ENCODE measurements at regions not wholly inside any gene's neighbourhood (a gene's known extent, or its start where the extent isn't known, plus 50 kb on each side); places are given as distances from the start of the nearest gene placed in this dataset.

- H2BK15ac ChIP-seq (ENCODE audit: low read depth, low read length): no peak overlapping the region
- no peak overlapping the region for H2BK12ac ChIP-seq (ENCODE audit: insufficient read length, low read depth, low read length)
These were observed 213.0 kb upstream of the PRMT6 start for GRCh38 chr1:106843518-106843917.

More at GRCh38 chr1:106843518-106843917, 213.0 kb upstream of the PRMT6 start:
- H3K18ac ChIP-seq (ENCODE audit: insufficient read length, low read depth, low read length): no peak overlapping the region
- H2AFZ ChIP-seq (ENCODE audit: low read length): no peak overlapping the region
- no peak overlapping the region for H4K5ac ChIP-seq (ENCODE audit: insufficient read length, low read depth, low read length)
- H2BK120ac ChIP-seq (ENCODE audit: low read depth, low read length, poor library complexity, severe bottlenecking): no peak overlapping the region
- no peak overlapping the region for H3K9ac ChIP-seq (ENCODE audit: extremely low read depth, insufficient read length, low read length)
- no peak overlapping the region for H3K4ac ChIP-seq (ENCODE audit: low read depth, low read length)
- no peak overlapping the region for H2BK5ac ChIP-seq (ENCODE audit: insufficient read length, low read length)
- H3K23me2 ChIP-seq (ENCODE audit: insufficient read length, low read depth, low read length, poor library complexity, severe bottlenecking): no peaks in the 10 kb centered on the region
- WGBS (ENCODE audit: extremely low coverage, insufficient read length, low lambda C conversion rate): no CpG with 5 or more reads among the region's 4 CpGs
- H3K79me2 ChIP-seq (ENCODE audit: insufficient read depth, low read length): no peaks in the 10 kb centered on the region
- Mint-ChIP-seq H3K9me3 (no peaks in the 10 kb centered on the region), H3K36me3 (ENCODE audit: insufficient read depth in 1 of 3, low read depth in 3 of 3) (no peaks in the 10 kb centered on the region), H3K27ac (no peak overlapping the region), H3K27me3 (ENCODE audit: low read depth) (no peaks in the 10 kb centered on the region; the same call in 1 of the 2 replicates), H3K4me1 (no peaks in the 10 kb centered on the region), H3K4me3 (no peak overlapping the region)
- no peak overlapping the region for H2AK5ac ChIP-seq (ENCODE audit: insufficient read length, low read length)
- no peak overlapping the region for H3K27ac ChIP-seq (ENCODE audit: insufficient read length, low read depth, low read length)
- H4K91ac ChIP-seq (ENCODE audit: insufficient read length, low read depth, low read length): no peak overlapping the region
- no peaks in the 10 kb centered on the region for H4K20me1 ChIP-seq (ENCODE audit: control insufficient read depth, insufficient read depth, insufficient read length)
- H3K9me3 ChIP-seq (ENCODE audit: control insufficient read depth, low read depth, low read length): no peaks in the 10 kb centered on the region
- no peak overlapping the region for H3K4me2 ChIP-seq (ENCODE audit: insufficient read depth, insufficient read length, low read length)
- H3T11ph ChIP-seq (ENCODE audit: low read length): no peak overlapping the region
- no peaks in the 10 kb centered on the region for H3K4me1 ChIP-seq (ENCODE audit: insufficient read depth, low read length)
- DNase-seq: no peak
- H3K56ac ChIP-seq (ENCODE audit: insufficient read length, low read depth, low read length): no peak overlapping the region
- no peak overlapping the region for H3K23ac ChIP-seq (ENCODE audit: insufficient read length, low read depth, low read length)
- H2BK20ac ChIP-seq (ENCODE audit: low read depth, low read length, poor library complexity, severe bottlenecking): no peak overlapping the region
- no peak for TF ChIP-seq CTCF (conservative IDR thresholded peaks at IDR 0.05)
- H3K27me3 ChIP-seq (ENCODE audit: insufficient read depth, low read length): no peaks in the 10 kb centered on the region
- H4K8ac ChIP-seq (replicated peaks; ENCODE audit: insufficient read length, low read depth, low read length): no peak overlapping the region
- no peaks in the 10 kb centered on the region for H3K79me1 ChIP-seq (ENCODE audit: insufficient read depth, low read depth, low read length, poor library complexity, severe bottlenecking)
- no peak overlapping the region for H3K14ac ChIP-seq (ENCODE audit: insufficient read depth, low read length)

Data from H9 (cell line).